Activated CD8-positive, alpha-beta memory T cell treated with anti-CD3 and anti-CD28 coated beads, Interleukin-2, amount 50 U/mL, for 48 hours (primary cell): ENCODE measurements at regions not wholly inside any gene's neighbourhood (a gene's known extent, or its start where the extent isn't known, plus 50 kb on each side); places are given as distances from the start of the nearest gene placed in this dataset.
"Not testable (repeated sequence)": the region's sequence is repeated elsewhere in the genome, so short reads cannot be mapped to it uniquely, and the experiment has no call there.

ENCODE experiments used
- DNase-seq: peaks from one replicate; pipeline ENCODE4 v3.0.0-alpha.2; 2020

GRCh38 chr12:131251336-131252101, 297.8 kb downstream of the ADGRD1 start:
- DNase-seq: no peak

GRCh38 chr12:131253376-131254026, 299.8 kb downstream of the ADGRD1 start:
- DNase-seq: no peak

GRCh38 chr12:131254374-131254773, 300.7 kb downstream of the ADGRD1 start:
- DNase-seq: no peak

DNA sequence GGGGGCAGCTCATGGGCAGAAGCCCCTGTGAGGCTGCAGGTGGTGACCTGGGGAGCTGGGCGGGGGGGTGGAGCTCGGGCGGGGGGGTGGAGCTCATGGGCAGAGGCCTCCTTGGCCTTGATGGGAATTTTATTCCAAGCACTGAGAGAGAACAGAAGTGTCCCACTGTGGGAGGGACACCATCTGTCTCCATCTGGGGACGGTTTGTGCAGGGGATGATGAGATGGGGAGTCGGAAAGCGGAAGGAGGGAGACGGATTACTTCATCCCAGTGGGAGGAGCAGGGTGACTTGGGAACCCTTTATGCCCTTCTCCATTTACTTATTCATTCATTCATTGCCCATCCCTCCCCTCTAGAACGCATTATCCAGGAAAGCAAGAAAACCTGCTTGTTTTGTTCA, 304.7 kb downstream of the ADGRD1 start:
- DNase-seq: no peak

GRCh38 chr12:131260251-131260905, 306.7 kb downstream of the ADGRD1 start:
- no peak for DNase-seq

DNA sequence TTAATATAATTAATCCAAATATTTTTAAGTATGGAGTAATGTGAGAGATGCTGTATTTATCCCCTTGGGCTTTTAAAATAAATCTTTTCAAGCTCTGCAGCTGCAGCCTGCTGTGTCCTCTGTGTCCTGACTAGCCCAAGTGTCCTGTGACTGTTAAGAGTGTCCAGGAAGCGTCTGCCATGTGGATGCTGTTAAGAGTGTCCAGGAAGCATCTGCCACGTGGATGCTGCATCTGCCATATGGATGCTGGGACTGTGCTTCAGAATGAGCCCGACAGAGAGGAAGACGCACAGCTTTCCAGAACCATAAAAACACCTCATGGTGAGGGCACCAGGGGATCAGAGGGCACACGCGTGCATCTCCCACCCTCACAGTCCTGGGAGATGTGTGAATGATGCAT, 307.2 kb downstream of the ADGRD1 start:
- DNase-seq: no peak

DNA sequence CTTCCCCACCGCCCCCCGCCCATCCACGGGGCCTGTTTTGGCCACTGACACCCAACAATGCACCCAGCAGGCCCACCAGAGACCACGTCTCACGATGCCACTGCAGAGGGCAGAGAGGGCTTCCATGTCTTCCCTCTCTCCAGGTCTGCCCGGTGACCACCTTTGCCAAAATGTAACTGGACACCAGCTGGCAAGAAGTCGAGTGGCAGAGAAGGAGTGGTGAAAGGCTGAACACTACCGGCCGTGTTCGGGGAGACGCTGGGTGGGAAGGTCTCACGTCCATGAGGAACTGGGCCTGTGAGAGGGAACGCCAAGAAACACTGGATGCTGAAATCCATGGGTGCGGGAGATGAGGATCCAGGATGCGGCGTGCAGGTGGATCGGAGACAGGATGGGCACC, 308.2 kb downstream of the ADGRD1 start:
- DNase-seq: no peak

GRCh38 chr12:131263626-131264025, 309.9 kb downstream of the ADGRD1 start:
- DNase-seq: no peak

DNA sequence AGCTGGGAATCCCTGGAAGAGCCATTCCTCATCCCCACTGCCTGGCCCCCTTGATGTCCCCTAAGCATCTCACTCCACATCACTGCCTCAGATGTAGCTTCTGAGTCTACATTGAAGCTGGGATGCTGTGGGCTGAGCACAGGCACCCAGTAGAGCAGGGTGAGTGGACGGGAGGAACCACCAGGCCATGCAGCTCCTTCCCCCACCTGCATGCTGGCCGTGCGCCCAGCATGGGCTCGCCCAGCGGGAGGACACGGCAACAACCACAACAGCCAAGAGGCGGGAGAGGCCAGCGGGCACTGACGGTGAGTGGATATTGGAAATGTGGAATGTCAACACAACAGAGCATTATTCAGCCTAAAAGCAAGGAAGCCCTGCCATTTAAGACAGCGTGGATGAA, 310.9 kb downstream of the ADGRD1 start:
- DNase-seq: no peak

GRCh38 chr12:131266591-131267467, 313.1 kb downstream of the ADGRD1 start:
- no peak for DNase-seq

DNA sequence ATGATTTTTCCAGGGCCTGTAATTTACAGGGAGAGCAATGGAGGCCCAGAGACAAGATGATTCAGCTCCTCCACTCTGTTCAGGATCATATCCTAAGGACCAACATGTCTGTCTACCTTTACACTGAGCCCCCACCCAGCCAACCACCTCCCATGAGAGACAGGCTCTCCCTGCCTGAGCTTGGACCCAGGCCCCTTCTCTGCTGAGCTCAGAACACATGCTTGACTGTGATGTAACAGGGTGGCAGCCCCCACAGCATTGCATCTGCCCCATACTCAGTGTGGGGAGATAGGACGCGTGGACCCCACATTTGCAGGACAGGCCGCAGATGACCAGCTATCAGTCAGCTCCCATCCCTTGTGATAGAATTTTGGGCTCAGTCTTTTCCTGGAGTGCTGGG, 313.9 kb downstream of the ADGRD1 start:
- no peak for DNase-seq

GRCh38 chr12:131268123-131268522, 314.4 kb downstream of the ADGRD1 start:
- not testable (repeated sequence) for DNase-seq

DNA sequence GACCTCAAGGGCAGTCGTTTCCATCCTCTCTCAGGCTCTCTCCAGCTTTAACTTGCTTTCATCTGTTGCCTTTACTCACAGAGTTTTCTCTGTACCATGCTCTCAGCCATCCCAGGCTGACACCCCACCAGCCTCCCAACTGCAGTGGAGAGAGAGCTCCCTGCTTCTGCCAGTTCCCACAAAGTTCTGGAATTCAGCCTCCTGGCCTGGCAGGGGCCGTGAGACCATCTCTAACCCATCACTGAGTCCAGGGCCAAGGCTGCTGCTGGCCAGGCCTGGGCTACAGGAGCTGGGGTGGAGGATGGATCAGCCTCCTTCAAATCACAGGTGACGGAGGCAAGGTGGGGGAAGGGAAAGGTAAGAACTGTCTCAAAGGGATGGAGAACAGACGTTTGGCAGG, 314.9 kb downstream of the ADGRD1 start:
- not testable (repeated sequence) for DNase-seq

DNA sequence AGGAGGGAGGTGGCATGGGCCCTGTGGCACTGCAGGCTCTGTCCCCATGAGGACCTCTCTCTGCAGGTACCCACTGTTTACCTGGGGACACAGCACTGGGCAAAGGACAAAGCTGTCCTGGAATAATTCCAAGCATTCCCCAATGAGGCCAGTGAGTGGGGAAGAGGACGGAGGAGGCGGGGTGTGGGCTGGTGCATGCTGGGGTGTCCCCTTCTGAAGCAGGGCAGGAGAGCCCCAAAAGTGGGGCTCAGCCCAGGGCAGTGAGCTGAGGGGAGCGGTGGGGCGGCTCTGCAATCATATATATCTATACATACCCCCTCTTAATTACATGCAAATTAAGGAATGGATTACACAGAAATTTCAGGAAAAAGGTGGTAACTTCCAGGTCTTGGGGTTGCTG, 315.8 kb downstream of the ADGRD1 start:
- no peak for DNase-seq

DNA sequence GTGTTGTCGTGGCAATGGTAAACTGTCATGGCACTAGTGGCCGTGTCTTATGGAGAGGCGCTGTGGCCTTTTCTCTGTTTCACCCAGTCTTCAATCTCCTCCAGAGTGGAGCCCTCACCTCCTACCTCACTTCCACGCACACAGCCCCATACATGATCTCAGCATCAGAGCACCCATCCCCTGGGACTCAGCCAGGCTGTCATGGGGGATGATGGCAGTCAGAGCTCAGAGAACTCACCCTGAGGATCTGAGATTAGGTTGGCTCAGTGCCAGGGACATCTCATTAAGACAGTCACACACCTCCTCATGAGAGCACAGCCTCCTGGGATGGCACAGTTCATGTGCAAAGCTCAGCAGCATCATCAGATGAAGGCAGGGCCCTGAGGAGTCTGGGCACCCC, 316.3 kb downstream of the ADGRD1 start:
- not testable (repeated sequence) for DNase-seq

- no peak for DNase-seq
Observed at GRCh38 chr12:131271724-131272123, 318.0 kb downstream of the ADGRD1 start.

DNA sequence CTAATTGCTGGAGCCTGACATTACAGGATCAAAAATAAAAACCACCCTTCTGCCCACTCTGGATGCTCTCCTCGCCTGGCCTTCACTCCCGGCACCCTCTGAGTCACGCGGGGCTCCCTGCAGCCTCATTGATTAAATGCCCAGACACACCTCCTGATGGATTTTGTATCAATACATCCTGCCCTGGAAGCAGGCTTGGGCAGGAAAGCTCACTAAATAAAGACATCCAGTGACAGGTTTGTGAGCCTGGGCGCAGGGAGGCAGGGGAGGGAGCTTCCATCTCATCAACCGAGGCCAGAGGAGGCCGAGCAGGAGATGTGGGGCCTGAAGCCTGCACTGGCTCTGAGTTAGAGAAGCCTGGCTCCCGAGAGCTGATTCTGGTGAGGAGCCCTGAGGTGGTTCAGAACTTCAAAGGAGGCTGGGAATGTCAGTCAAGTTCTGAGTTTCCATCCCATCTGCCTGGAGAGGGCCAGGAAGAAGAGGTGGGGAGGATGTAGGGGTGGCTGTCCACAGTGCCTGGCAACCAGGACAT, 318.6 kb downstream of the ADGRD1 start:
- DNase-seq: not testable (repeated sequence)

- DNase-seq: no peak
Observed at GRCh38 chr12:131273291-131273845, 319.7 kb downstream of the ADGRD1 start.

GRCh38 chr12:131274061-131274460, 320.4 kb downstream of the ADGRD1 start:
- no peak for DNase-seq

DNA sequence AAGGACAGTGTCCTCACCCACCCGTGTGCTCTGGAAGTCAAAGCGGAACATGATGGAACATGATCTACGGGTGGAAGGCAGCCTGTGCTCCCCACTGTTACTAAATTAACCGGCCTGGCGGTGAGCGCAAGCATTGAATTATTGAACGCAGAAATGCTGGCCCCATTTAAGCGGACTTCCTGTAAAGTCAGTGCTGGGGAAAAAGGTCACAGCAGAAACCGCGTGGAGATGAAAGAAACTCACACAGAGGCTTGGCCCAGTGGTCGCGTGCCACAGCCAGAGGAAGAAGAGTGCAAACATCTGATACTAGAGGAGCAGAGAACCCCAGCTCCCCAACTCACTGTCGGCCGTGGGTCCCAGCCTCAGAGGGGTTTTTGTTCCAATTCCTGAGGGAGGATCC, 321.2 kb downstream of the ADGRD1 start:
- no peak for DNase-seq

GRCh38 chr12:131275824-131276223, 322.1 kb downstream of the ADGRD1 start:
- no peak for DNase-seq

DNA sequence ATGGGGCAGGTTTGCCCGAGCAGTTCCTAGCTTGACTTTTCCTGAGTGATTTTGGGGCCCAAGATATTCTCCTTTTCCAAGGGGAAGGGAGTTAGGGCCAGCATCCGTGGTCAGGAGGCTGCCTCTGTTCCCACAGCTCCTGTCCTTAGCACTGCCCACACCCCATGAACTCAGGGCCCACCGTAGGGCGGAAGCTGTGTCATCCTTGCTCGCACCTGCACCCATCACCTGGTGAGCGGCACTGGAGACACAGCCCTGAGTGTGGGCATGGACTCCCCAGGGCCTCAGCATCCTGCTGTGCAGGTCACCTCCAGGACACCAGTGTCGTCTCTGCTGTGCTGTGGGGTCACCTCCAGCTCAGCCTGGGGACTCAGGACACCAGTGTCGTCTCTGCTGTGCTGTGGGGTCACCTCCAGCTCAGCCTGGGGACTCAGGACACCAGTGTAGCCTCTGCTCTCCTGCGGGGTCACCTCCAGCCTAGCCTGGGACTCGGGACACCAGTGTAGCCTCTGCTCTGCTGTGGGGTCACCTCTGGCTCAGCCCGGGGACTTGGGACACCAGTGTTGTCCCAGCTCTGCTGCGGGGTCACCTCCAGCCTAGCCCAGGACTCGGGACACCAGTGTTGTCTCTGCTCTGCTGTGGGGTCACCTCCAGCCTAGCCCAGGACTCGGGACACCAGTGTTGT, 322.9 kb downstream of the ADGRD1 start:
- no peak for DNase-seq
